ENCODE measurements at regions not wholly inside any gene's neighbourhood (a gene's known extent, or its start where the extent isn't known, plus 50 kb on each side); places are given as distances from the start of the nearest gene placed in this dataset.
A peak's percentile ranks its signal among the peaks of the same experiment; 100 is the strongest.
"Not testable (repeated sequence)": the region's sequence is repeated elsewhere in the genome, so short reads cannot be mapped to it uniquely, and the experiment has no call there.

GRCh38 chr2:61671561-61672315 lies 133.6 kb upstream of the XPO1 start:
- Histone ChIP-seq H3K27me3 (ENCODE audit: control insufficient read depth in 1 of 2, insufficient read depth in 2 of 2, low read length in 2 of 2) (no peaks in the 10 kb centered on the region), H3K27ac (ENCODE audit: low read depth, low read length) (peak overlapping the region; percentile 13), H3K4me1 (ENCODE audit: insufficient read depth, low read length) (peaks cover 16% of the 10 kb centered on the region), H3K36me3 (ENCODE audit: insufficient read depth, low read length) (no peaks in the 10 kb centered on the region), H3K4me3 (ENCODE audit: low read depth in 1 of 2, low read length in 2 of 2) (peak overlapping the region in 1 of 2 donors; percentile 46), H3K9me3 (ENCODE audit: low read length) (no peaks in the 10 kb centered on the region), H3K9ac (ENCODE audit: low read length) (no peak overlapping the region)

GRCh38 chr2:61670591-61671501 lies 132.7 kb upstream of the XPO1 start:
- no peaks in the 10 kb centered on the region for H3K36me3 ChIP-seq (ENCODE audit: insufficient read depth, low read length)
- H3K9ac ChIP-seq (ENCODE audit: low read length): peak overlapping the region; percentile 21
- no peaks in the 10 kb centered on the region for H3K27me3 ChIP-seq (ENCODE audit: control insufficient read depth in 1 of 2, insufficient read depth in 2 of 2, low read length in 2 of 2)
- peak overlapping the region; percentile 22 to 46 for H3K4me3 ChIP-seq (ENCODE audit: low read depth in 1 of 2, low read length in 2 of 2)
- peaks cover 16% of the 10 kb centered on the region for H3K4me1 ChIP-seq (ENCODE audit: insufficient read depth, low read length)
- H3K27ac ChIP-seq (ENCODE audit: low read depth, low read length): peak overlapping the region; percentile 13
- no peaks in the 10 kb centered on the region for H3K9me3 ChIP-seq (ENCODE audit: low read length)

GRCh38 chr2:61664190-61664589 lies 126.0 kb upstream of the XPO1 start:
- H3K36me3 ChIP-seq (ENCODE audit: insufficient read depth, low read length): no peaks in the 10 kb centered on the region

GRCh38 chr2:61662990-61663389 lies 124.8 kb upstream of the XPO1 start:
- no peaks in the 10 kb centered on the region for H3K36me3 ChIP-seq (ENCODE audit: insufficient read depth, low read length)
- no peak overlapping the region for H3K9ac ChIP-seq (ENCODE audit: low read length)
- H3K9me3 ChIP-seq (ENCODE audit: low read length): no peaks in the 10 kb centered on the region
- peaks cover 6% of the 10 kb centered on the region for H3K4me1 ChIP-seq (ENCODE audit: insufficient read depth, low read length)
- H3K27me3 ChIP-seq (ENCODE audit: control insufficient read depth in 1 of 2, insufficient read depth in 2 of 2, low read length in 2 of 2): no peaks in the 10 kb centered on the region
- H3K4me3 ChIP-seq (ENCODE audit: low read depth in 1 of 2, low read length in 2 of 2): no peak overlapping the region
- no peak overlapping the region for H3K27ac ChIP-seq (ENCODE audit: low read depth, low read length)

More at GRCh38 chr2:61664190-61664589, 126.0 kb upstream of the XPO1 start:
- Histone ChIP-seq H3K27me3 (ENCODE audit: control insufficient read depth in 1 of 2, insufficient read depth in 2 of 2, low read length in 2 of 2) (no peaks in the 10 kb centered on the region), H3K4me3 (ENCODE audit: low read depth in 1 of 2, low read length in 2 of 2) (no peak overlapping the region), H3K27ac (ENCODE audit: low read depth, low read length) (no peak overlapping the region), H3K9me3 (ENCODE audit: low read length) (no peaks in the 10 kb centered on the region), H3K9ac (ENCODE audit: low read length) (no peak overlapping the region), H3K4me1 (ENCODE audit: insufficient read depth, low read length) (peaks cover 6% of the 10 kb centered on the region)

- no peaks in the 10 kb centered on the region for H3K36me3 ChIP-seq (ENCODE audit: insufficient read depth, low read length)
- peaks cover 6% of the 10 kb centered on the region for H3K4me1 ChIP-seq (ENCODE audit: insufficient read depth, low read length)
- peak overlapping the region; percentile 34 for H3K27ac ChIP-seq (ENCODE audit: low read depth, low read length)
- H3K4me3 ChIP-seq (ENCODE audit: low read depth in 1 of 2, low read length in 2 of 2): no peak overlapping the region
- H3K27me3 ChIP-seq (ENCODE audit: control insufficient read depth in 1 of 2, insufficient read depth in 2 of 2, low read length in 2 of 2): no peaks in the 10 kb centered on the region
- H3K9me3 ChIP-seq (ENCODE audit: low read length): no peaks in the 10 kb centered on the region
- H3K9ac ChIP-seq (ENCODE audit: low read length): no peak overlapping the region
Measured at GRCh38 chr2:61660511-61661388, 122.6 kb upstream of the XPO1 start.

- H3K36me3 ChIP-seq (ENCODE audit: insufficient read depth, low read length): no peaks in the 10 kb centered on the region
- H3K9ac ChIP-seq (ENCODE audit: low read length): no peak overlapping the region
- H3K4me1 ChIP-seq (ENCODE audit: insufficient read depth, low read length): peaks cover 6% of the 10 kb centered on the region
- no peak overlapping the region for H3K4me3 ChIP-seq (ENCODE audit: low read depth in 1 of 2, low read length in 2 of 2)
- H3K27me3 ChIP-seq (ENCODE audit: control insufficient read depth in 1 of 2, insufficient read depth in 2 of 2, low read length in 2 of 2): no peaks in the 10 kb centered on the region
- no peaks in the 10 kb centered on the region for H3K9me3 ChIP-seq (ENCODE audit: low read length)
- no peak overlapping the region for H3K27ac ChIP-seq (ENCODE audit: low read depth, low read length)
Measured at GRCh38 chr2:61658841-61659780, 121.0 kb upstream of the XPO1 start.

- not testable (repeated sequence) for H3K27ac ChIP-seq (ENCODE audit: low read depth, low read length); H3K27me3 ChIP-seq (ENCODE audit: control insufficient read depth in 1 of 2, insufficient read depth in 2 of 2, low read length in 2 of 2); H3K4me3 ChIP-seq (ENCODE audit: low read depth in 1 of 2, low read length in 2 of 2); H3K36me3 ChIP-seq (ENCODE audit: insufficient read depth, low read length); H3K9me3 ChIP-seq (ENCODE audit: low read length); H3K4me1 ChIP-seq (ENCODE audit: insufficient read depth, low read length); H3K9ac ChIP-seq (ENCODE audit: low read length)
Measured at GRCh38 chr2:61649946-61650345, 111.8 kb upstream of the XPO1 start.

GRCh38 chr2:61649021-61649420 lies 110.9 kb upstream of the XPO1 start:
- Histone ChIP-seq H3K27ac (ENCODE audit: low read depth, low read length) (no peak overlapping the region), H3K9me3 (ENCODE audit: low read length) (no peaks in the 10 kb centered on the region), H3K4me3 (ENCODE audit: low read depth in 1 of 2, low read length in 2 of 2) (no peak overlapping the region), H3K4me1 (ENCODE audit: insufficient read depth, low read length) (no peaks in the 10 kb centered on the region), H3K27me3 (ENCODE audit: control insufficient read depth in 1 of 2, insufficient read depth in 2 of 2, low read length in 2 of 2) (no peaks in the 10 kb centered on the region), H3K36me3 (ENCODE audit: insufficient read depth, low read length) (no peaks in the 10 kb centered on the region), H3K9ac (ENCODE audit: low read length) (no peak overlapping the region)

- H3K36me3 ChIP-seq (ENCODE audit: insufficient read depth, low read length): no peaks in the 10 kb centered on the region
- no peaks in the 10 kb centered on the region for H3K27me3 ChIP-seq (ENCODE audit: control insufficient read depth in 1 of 2, insufficient read depth in 2 of 2, low read length in 2 of 2)
- H3K9ac ChIP-seq (ENCODE audit: low read length): no peak overlapping the region
- H3K9me3 ChIP-seq (ENCODE audit: low read length): no peaks in the 10 kb centered on the region
- H3K27ac ChIP-seq (ENCODE audit: low read depth, low read length): no peak overlapping the region
- H3K4me3 ChIP-seq (ENCODE audit: low read depth in 1 of 2, low read length in 2 of 2): no peak overlapping the region
- H3K4me1 ChIP-seq (ENCODE audit: insufficient read depth, low read length): no peaks in the 10 kb centered on the region
Measured at GRCh38 chr2:61647044-61647443, 108.9 kb upstream of the XPO1 start.

- no peak overlapping the region for H3K27ac ChIP-seq (ENCODE audit: low read depth, low read length)
- H3K9me3 ChIP-seq (ENCODE audit: low read length): no peaks in the 10 kb centered on the region
- H3K36me3 ChIP-seq (ENCODE audit: insufficient read depth, low read length): no peaks in the 10 kb centered on the region
- H3K9ac ChIP-seq (ENCODE audit: low read length): no peak overlapping the region
- H3K4me3 ChIP-seq (ENCODE audit: low read depth in 1 of 2, low read length in 2 of 2): no peak overlapping the region
- no peaks in the 10 kb centered on the region for H3K27me3 ChIP-seq (ENCODE audit: control insufficient read depth in 1 of 2, insufficient read depth in 2 of 2, low read length in 2 of 2)
- H3K4me1 ChIP-seq (ENCODE audit: insufficient read depth, low read length): no peaks in the 10 kb centered on the region
Measured at GRCh38 chr2:61645911-61646310, 107.8 kb upstream of the XPO1 start.
